Ovary (tissue), 7 donors: ENCODE measurements at regions not wholly inside any gene's neighbourhood (a gene's known extent, or its start where the extent isn't known, plus 50 kb on each side); places are given as distances from the start of the nearest gene placed in this dataset.

Source experiments
- DNase-seq, 5 donors: peaks; one replicate each; pipeline ENCODE4 v3.0.0-alpha.2; 2019 to 2020
- H3K27ac ChIP-seq, 2 donors: fragments of 200-600 bp; one replicate each; pipeline versions ENCODE4 v1.5.1 to v1.8.0; 2019 to 2022
- H3K27me3 ChIP-seq: fragments of 200-600 bp; one replicate; pipeline ENCODE4 v1.8.0; 2022
- H3K36me3 ChIP-seq: fragments of 200-600 bp; sonication (generic); one replicate; pipeline ENCODE4 v1.5.1; 2019
- H3K4me1 ChIP-seq: one replicate; pipeline ENCODE4 v1.8.1; 2013; ENCODE audit warnings: mild to moderate bottlenecking, moderate library complexity; ENCODE audit not compliant: insufficient read depth
- H3K4me3 ChIP-seq: fragments of 200-600 bp; sonication (generic); one replicate; pipeline ENCODE4 v1.5.1; 2017
- H3K9me3 ChIP-seq, 2 donors: fragments of 200-600 bp in 1 of 2; sonication (generic) in 1 of 2; one replicate each; pipeline versions ENCODE4 v1.5.1 to v1.8.1; 2013 to 2019; ENCODE audit warnings: mild to moderate bottlenecking in 1 of 2, moderate library complexity in 1 of 2
- EP300 ChIP-seq: sonication (generic); formaldehyde crosslinking; IDR thresholded peaks from one replicate; pipeline ENCODE4 v1.6.1; 2017; ENCODE audit warnings: antibody characterized with exemption
- POLR2A ChIP-seq: fragments of 450-650 bp; IDR thresholded peaks from one replicate; pipeline ENCODE4 v1.6.1; 2017; ENCODE audit warnings: antibody characterized with exemption, mild to moderate bottlenecking, moderate library complexity
- WGBS, 3 donors: extraction: QIAGEN DNeasy Blood & Tissue Kit in 1 of 3; methylation state at CpG; one replicate each; pipeline versions ENCODE4 v1.1.5 to v1.1.7; 2013 to 2017; 5-methylcytosine and 5-hydroxymethylcytosine counted together
- intact Hi-C, 4 donors: fragments of 100-400 bp; cut with DNase I; formaldehyde crosslinking; loops; one replicate each; pipeline versions ENCODE4 v1.11.0 to v1.15.1; 2022 to 2023
- TF ChIP-seq, protein P1 (sequence below), 3 donors: fragments of 450-650 bp in 2 of 3; fragments of 200-600 bp in 1 of 3; IDR thresholded peaks; one replicate each; pipeline versions ENCODE4 v1.5.1 to v1.8.0; 2016 to 2022; ENCODE audit warnings: antibody characterized with exemption in 3 of 3, mild to moderate bottlenecking in 1 of 3
- donor health status: DM: no; HTN: no; CAD: no; lungs with moderate emphysema.
- donor health status: DM: no; HTN: no; CAD: no.
- donor health status: Bipolar disorder and iron deficiency.
- donor health status: DM: no; HTN: no; CAD: no.
- donor health status: DM: yes; HTN: yes; CAD: no.

DNA sequence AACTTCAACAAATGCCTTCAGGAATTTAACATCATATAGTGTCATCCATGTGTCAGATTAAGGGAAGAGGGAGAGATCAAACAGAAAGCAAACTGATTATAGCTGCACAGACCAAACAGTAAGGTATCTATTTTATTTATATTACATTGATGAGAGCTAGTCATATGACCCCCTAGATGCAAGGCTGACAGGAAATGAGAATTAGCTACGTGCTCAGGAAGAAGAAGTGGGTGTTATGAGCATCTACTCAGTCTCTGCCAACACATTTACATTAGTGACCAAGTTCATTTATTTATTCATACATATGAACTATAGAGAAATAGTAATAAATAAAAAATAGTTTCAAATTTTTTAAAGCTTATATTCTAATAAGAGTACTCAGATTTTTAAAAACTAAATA is 787.3 kb downstream of the KCTD16 start:
- no peaks in the 10 kb centered on the region for H3K4me1 ChIP-seq

DNA sequence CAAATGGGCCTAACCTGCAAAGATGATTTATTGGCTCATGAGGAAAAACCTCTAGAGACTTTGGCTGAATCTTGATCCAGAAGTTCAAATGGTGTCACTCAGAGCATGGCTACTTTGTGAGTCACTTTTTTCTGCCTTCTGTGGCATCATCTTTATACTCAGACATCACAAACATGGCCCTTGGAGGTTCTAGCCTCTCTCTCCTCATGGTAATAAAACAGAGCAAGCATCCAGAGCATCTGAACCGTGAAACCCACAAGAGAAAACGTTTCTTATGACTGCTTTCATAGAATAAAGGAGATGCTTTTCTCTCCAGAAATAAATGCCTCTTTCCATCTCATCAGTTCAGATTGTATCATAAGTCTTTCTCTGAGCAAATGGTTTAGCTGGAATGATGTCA is 780.3 kb downstream of the KCTD16 start:
- intact Hi-C loops: no loop called here
- Histone ChIP-seq H3K4me1 (no peaks in the 10 kb centered on the region), H3K9me3 (no peaks in the 10 kb centered on the region), H3K27ac (no peak overlapping the region), H3K4me3 (no peak overlapping the region), H3K36me3 (no peaks in the 10 kb centered on the region), H3K27me3 (no peaks in the 10 kb centered on the region)
- TF ChIP-seq, protein P1, sequence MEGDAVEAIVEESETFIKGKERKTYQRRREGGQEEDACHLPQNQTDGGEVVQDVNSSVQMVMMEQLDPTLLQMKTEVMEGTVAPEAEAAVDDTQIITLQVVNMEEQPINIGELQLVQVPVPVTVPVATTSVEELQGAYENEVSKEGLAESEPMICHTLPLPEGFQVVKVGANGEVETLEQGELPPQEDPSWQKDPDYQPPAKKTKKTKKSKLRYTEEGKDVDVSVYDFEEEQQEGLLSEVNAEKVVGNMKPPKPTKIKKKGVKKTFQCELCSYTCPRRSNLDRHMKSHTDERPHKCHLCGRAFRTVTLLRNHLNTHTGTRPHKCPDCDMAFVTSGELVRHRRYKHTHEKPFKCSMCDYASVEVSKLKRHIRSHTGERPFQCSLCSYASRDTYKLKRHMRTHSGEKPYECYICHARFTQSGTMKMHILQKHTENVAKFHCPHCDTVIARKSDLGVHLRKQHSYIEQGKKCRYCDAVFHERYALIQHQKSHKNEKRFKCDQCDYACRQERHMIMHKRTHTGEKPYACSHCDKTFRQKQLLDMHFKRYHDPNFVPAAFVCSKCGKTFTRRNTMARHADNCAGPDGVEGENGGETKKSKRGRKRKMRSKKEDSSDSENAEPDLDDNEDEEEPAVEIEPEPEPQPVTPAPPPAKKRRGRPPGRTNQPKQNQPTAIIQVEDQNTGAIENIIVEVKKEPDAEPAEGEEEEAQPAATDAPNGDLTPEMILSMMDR (IDR thresholded peaks at IDR 0.05): no peak
- TF ChIP-seq POLR2A: no peak
- TF ChIP-seq EP300: no peak
- DNase-seq: no peak
- 45 to 62% (median 59%) methylated on average over 2 of the region's 2 CpGs for WGBS, 3 donors

More for the DNA sequence above, 787.3 kb downstream of the KCTD16 start:
- TF ChIP-seq EP300: no peak
- TF ChIP-seq, protein P1 (IDR thresholded peaks at IDR 0.05): no peak
- no peak for TF ChIP-seq POLR2A
- Histone ChIP-seq H3K36me3 (no peaks in the 10 kb centered on the region), H3K27me3 (no peaks in the 10 kb centered on the region), H3K9me3 (no peaks in the 10 kb centered on the region), H3K4me3 (no peak overlapping the region), H3K27ac (no peak overlapping the region)
- 36 to 41% (median 40%) methylated on average over 1 of the region's 1 CpG for WGBS, 3 donors
- intact Hi-C loops: no loop called here
- no peak for DNase-seq

DNA sequence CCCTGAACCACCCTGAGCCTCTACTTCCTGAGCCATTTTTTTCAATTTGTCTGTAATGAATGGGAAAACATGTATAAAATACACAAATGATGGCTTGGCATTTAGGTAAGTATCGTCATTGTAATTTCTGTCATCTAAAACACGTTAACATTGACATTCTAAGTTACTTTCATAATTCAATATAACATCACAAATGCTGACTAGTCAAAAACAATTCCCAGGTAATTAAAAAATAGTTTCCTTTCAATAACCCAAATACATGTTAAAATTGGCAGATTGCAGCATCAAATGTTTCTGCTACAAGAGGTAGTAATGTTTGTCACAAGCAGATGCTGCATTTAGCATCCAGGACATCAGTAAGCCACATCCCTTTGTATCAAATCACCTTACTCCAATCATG is 776.4 kb downstream of the KCTD16 start:
- 85 to 89% (median 87%) methylated on average over 2 of the region's 2 CpGs for WGBS, 3 donors
- no peak overlapping the region for H3K4me3 ChIP-seq
- intact Hi-C loops: no loop called here
- no peaks in the 10 kb centered on the region for H3K36me3 ChIP-seq
- no peaks in the 10 kb centered on the region for H3K4me1 ChIP-seq
- DNase-seq: no peak
- no peaks in the 10 kb centered on the region for H3K27me3 ChIP-seq
- TF ChIP-seq EP300 (no peak), POLR2A (no peak)
- TF ChIP-seq, protein P1 (IDR thresholded peaks at IDR 0.05): no peak
- no peaks in the 10 kb centered on the region for H3K9me3 ChIP-seq
- no peak overlapping the region for H3K27ac ChIP-seq

DNA sequence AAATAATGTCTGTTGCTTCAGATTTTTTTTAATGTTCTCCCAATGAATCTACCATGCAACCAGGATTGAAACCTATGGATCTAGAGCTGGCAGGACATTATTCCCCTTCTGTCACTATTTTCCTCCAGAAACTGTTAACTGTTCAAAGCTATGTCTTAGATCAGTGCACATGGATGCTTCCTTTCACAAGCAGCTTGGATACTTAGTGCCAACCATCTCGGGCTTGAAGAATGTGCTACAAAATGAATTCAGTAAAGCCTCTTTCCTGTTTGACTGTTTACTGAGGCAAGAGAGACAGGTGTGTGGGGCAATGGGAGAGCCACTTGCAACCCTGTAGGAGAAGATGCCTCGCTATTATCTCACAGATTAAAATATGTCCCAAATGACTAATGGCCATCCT is 774.8 kb downstream of the KCTD16 start:
- no peaks in the 10 kb centered on the region for H3K4me1 ChIP-seq
- H3K27ac ChIP-seq: no peak overlapping the region
- 20 to 27% (median 21%) methylated on average over 2 of the region's 2 CpGs for WGBS, 3 donors
- H3K4me3 ChIP-seq: no peak overlapping the region
- DNase-seq: no peak
- TF ChIP-seq EP300 (no peak), POLR2A (no peak)
- TF ChIP-seq, protein P1 (IDR thresholded peaks at IDR 0.05): no peak
- H3K9me3 ChIP-seq: no peaks in the 10 kb centered on the region
- no peaks in the 10 kb centered on the region for H3K36me3 ChIP-seq
- H3K27me3 ChIP-seq: no peaks in the 10 kb centered on the region
- intact Hi-C loops: no loop called here

DNA sequence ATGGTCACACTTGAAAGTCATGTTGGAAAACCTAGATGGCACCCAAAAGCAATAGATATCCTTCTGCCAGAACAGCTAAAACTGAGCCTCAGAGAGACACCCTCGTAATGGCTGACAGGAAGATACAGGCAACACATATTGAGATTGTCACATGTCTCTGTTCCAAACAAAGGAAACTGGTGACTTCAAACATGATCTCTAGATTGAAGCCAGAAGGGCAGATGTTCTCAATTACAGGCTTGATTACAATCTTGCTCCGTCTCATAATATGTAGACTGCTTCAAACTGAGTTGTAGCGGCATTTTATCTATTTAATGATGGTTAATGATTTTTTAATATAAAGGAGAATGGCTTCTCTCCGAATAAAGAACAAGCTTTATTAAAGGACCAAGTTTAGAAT is 774.3 kb downstream of the KCTD16 start:
- H3K4me1 ChIP-seq: no peaks in the 10 kb centered on the region
- intact Hi-C loops: no loop called here
- H3K9me3 ChIP-seq: no peaks in the 10 kb centered on the region
- 70 to 82% (median 80%) methylated on average over 4 of the region's 4 CpGs for WGBS, 3 donors
- DNase-seq: no peak
- no peaks in the 10 kb centered on the region for H3K36me3 ChIP-seq
- H3K27me3 ChIP-seq: no peaks in the 10 kb centered on the region
- no peak for TF ChIP-seq EP300
- TF ChIP-seq, protein P1 (IDR thresholded peaks at IDR 0.05): no peak
- no peak for TF ChIP-seq POLR2A
- H3K4me3 ChIP-seq: no peak overlapping the region
- H3K27ac ChIP-seq: no peak overlapping the region
